Mammary epithelial cell (primary cell): ENCODE measurements at regions not wholly inside any gene's neighbourhood (a gene's known extent, or its start where the extent isn't known, plus 50 kb on each side); places are given as distances from the start of the nearest gene placed in this dataset.
"Not testable (repeated sequence)": the region's sequence is repeated elsewhere in the genome, so short reads cannot be mapped to it uniquely, and the experiment has no call there.

Source experiments
- CTCF ChIP-seq, 2 donors: IDR thresholded peaks in 1 of 2; conservative IDR thresholded peaks in 1 of 2; 2 replicates each; pipeline ENCODE4 v1.5.1; 2011 to 2012; ENCODE audit warnings: inconsistent platforms in 2 of 2, low read length in 2 of 2, mild to moderate bottlenecking in 2 of 2, control low read depth in 1 of 2, low read depth in 1 of 2; ENCODE audit not compliant: insufficient read depth in 1 of 2; ENCODE audit errors: extremely low read depth in 1 of 2
- EZH2 ChIP-seq: IDR thresholded peaks from 2 replicates; pipeline ENCODE4 v1.6.1; 2012; ENCODE audit warnings: low read length, inconsistent platforms, borderline replicate concordance

DNA sequence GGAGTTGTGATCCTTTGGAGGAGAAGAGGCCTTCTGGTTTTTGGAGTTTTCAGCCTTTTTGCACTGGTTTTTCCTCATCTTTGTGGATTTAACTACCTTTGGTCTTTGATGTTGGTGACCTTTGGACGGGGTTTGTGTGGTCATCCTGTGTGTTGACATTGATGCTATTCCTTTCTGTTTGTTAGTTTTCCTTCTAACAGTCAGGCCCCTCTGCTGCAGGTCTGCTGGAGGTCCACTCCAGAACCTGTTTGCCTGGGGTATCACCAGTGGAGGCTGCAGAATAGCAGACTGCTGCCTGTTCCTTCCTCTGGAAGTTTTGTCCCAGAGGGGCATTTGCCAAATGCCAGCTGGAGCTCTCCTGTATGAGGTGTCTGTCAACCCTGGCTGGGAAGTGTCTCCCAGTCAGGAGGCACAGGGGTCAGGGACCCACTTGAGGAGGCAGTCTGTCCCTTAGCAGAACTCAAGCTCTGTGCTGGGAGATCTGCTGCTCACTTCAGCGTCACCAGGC, 149.4 kb upstream of the G2E3 start:
- not testable (repeated sequence) for TF ChIP-seq CTCF (conservative IDR thresholded peaks at IDR 0.05 in 1 of 2, IDR thresholded peaks at IDR 0.05 in 1 of 2; ENCODE audit: extremely low read depth in 1 of 2, insufficient read depth in 1 of 2, low read depth in 1 of 2, low read length in 2 of 2); EZH2
